ENCODE measurements at regions not wholly inside any gene's neighbourhood (a gene's known extent, or its start where the extent isn't known, plus 50 kb on each side); places are given as distances from the start of the nearest gene placed in this dataset.

- TF ChIP-seq CTCF (conservative IDR thresholded peaks at IDR 0.05) (no peak), EZH2 (IDR thresholded peaks at IDR 0.05; ENCODE audit: low read depth) (no peak)
Measured at GRCh38 chr1:104329278-104329677, 579.6 kb downstream of the AMY1C start.

All from PC-9 (cell line).